ENCODE measurements at regions not wholly inside any gene's neighbourhood (a gene's known extent, or its start where the extent isn't known, plus 50 kb on each side); places are given as distances from the start of the nearest gene placed in this dataset.

GRCh38 chr5:3373391-3373790, 222.2 kb upstream of the IRX1 start:
- Histone ChIP-seq H3K27ac (no peak overlapping the region), H3K4me3 (no peak overlapping the region)

GRCh38 chr5:3372289-3372688, 223.3 kb upstream of the IRX1 start:
- Histone ChIP-seq H3K4me3 (no peak overlapping the region), H3K27ac (no peak overlapping the region)

- H3K27ac ChIP-seq = no peak overlapping the region
Measured at GRCh38 chr5:3365501-3366215, 230.0 kb upstream of the IRX1 start.

GRCh38 chr5:3364941-3365340, 230.7 kb upstream of the IRX1 start:
- Histone ChIP-seq H3K27ac (no peak overlapping the region), H3K4me3 (no peak overlapping the region)

More at GRCh38 chr5:3365501-3366215, 230.0 kb upstream of the IRX1 start:
- no peak overlapping the region for H3K4me3 ChIP-seq

- H3K27ac ChIP-seq = no peak overlapping the region
- H3K4me3 ChIP-seq = no peak overlapping the region
Measured at GRCh38 chr5:3364433-3364832, 231.2 kb upstream of the IRX1 start.

- H3K27ac ChIP-seq = no peak overlapping the region
Measured at GRCh38 chr5:3362606-3362910, 233.1 kb upstream of the IRX1 start.

GRCh38 chr5:3361811-3362605, 233.6 kb upstream of the IRX1 start:
- H3K27ac ChIP-seq = no peak overlapping the region
- H3K4me3 ChIP-seq = no peak overlapping the region

More at GRCh38 chr5:3362606-3362910, 233.1 kb upstream of the IRX1 start:
- no peak overlapping the region for H3K4me3 ChIP-seq

GRCh38 chr5:3359642-3360041, 236.0 kb upstream of the IRX1 start:
- Histone ChIP-seq H3K4me3 (no peak overlapping the region), H3K27ac (no peak overlapping the region)

GRCh38 chr5:3357291-3357690, 238.3 kb upstream of the IRX1 start:
- Histone ChIP-seq H3K4me3 (no peak overlapping the region), H3K27ac (no peak overlapping the region)

- Histone ChIP-seq H3K4me3 (no peak overlapping the region), H3K27ac (no peak overlapping the region)
Measured at GRCh38 chr5:3356016-3356415, 239.6 kb upstream of the IRX1 start.

GRCh38 chr5:3355126-3355525, 240.5 kb upstream of the IRX1 start:
- H3K27ac ChIP-seq = no peak overlapping the region
- no peak overlapping the region for H3K4me3 ChIP-seq

- Histone ChIP-seq H3K27ac (no peak overlapping the region), H3K4me3 (no peak overlapping the region)
Measured at GRCh38 chr5:3354606-3355005, 241.0 kb upstream of the IRX1 start.

GRCh38 chr5:3353561-3353960, 242.1 kb upstream of the IRX1 start:
- Histone ChIP-seq H3K4me3 (no peak overlapping the region), H3K27ac (no peak overlapping the region)

GRCh38 chr5:3352711-3353110, 242.9 kb upstream of the IRX1 start:
- Histone ChIP-seq H3K27ac (no peak overlapping the region), H3K4me3 (no peak overlapping the region)

- Histone ChIP-seq H3K27ac (no peak overlapping the region), H3K4me3 (no peak overlapping the region)
Measured at GRCh38 chr5:3351581-3352442, 243.8 kb upstream of the IRX1 start.

GRCh38 chr5:3350781-3351180, 244.9 kb upstream of the IRX1 start:
- H3K27ac ChIP-seq = no peak overlapping the region
- H3K4me3 ChIP-seq = no peak overlapping the region

GRCh38 chr5:3349704-3350565, 245.7 kb upstream of the IRX1 start:
- no peak overlapping the region for H3K27ac ChIP-seq

GRCh38 chr5:3348576-3349535, 246.8 kb upstream of the IRX1 start:
- no peak overlapping the region for H3K27ac ChIP-seq
- no peak overlapping the region for H3K4me3 ChIP-seq

More at GRCh38 chr5:3349704-3350565, 245.7 kb upstream of the IRX1 start:
- H3K4me3 ChIP-seq = no peak overlapping the region

Measured in skin epidermis (tissue), 12 donors.